NCI-H2171 treated with DMSO at 0.1 percent for 48 hours (cell line): ENCODE measurements at regions not wholly inside any gene's neighbourhood (a gene's known extent, or its start where the extent isn't known, plus 50 kb on each side); places are given as distances from the start of the nearest gene placed in this dataset.
A peak's percentile ranks its signal among the peaks of the same experiment; 100 is the strongest.
"Not testable (repeated sequence)": the region's sequence is repeated elsewhere in the genome, so short reads cannot be mapped to it uniquely, and the experiment has no call there.

Source experiments
- DNase-seq: peaks from one replicate; lab custom pipeline; 2025; lab: John Stamatoyannopoulos, UW

GRCh38 chr7:50920031-50920635, 137.4 kb upstream of the GRB10 start:
- no peak for DNase-seq

- no peak for DNase-seq
Measured at GRCh38 chr7:50915621-50916020, 132.9 kb upstream of the GRB10 start.

GRCh38 chr7:50914460-50914859, 131.8 kb upstream of the GRB10 start:
- DNase-seq, result no peak

GRCh38 chr7:50908628-50909290, 126.1 kb upstream of the GRB10 start:
- DNase-seq, result no peak

GRCh38 chr7:50898604-50899477, 116.1 kb upstream of the GRB10 start:
- peak; percentile 14 for DNase-seq

- not testable (repeated sequence) for DNase-seq
Measured at GRCh38 chr7:50887061-50887460, 104.4 kb upstream of the GRB10 start.

GRCh38 chr7:50872437-50872836, 89.7 kb upstream of the GRB10 start:
- no peak for DNase-seq

GRCh38 chr7:50869108-50869725, 86.5 kb upstream of the GRB10 start:
- DNase-seq, result no peak

GRCh38 chr7:50868426-50869100, 85.9 kb upstream of the GRB10 start:
- DNase-seq, result no peak

- DNase-seq, result no peak
Measured at GRCh38 chr7:50867034-50867356, 84.3 kb upstream of the GRB10 start.

GRCh38 chr7:50866343-50867033, 83.8 kb upstream of the GRB10 start:
- no peak for DNase-seq

- DNase-seq, result no peak
Measured at GRCh38 chr7:50865450-50865849, 82.8 kb upstream of the GRB10 start.

GRCh38 chr7:50864694-50865093, 82.0 kb upstream of the GRB10 start:
- no peak for DNase-seq

- no peak for DNase-seq
Measured at GRCh38 chr7:50863053-50863452, 80.4 kb upstream of the GRB10 start.

GRCh38 chr7:50862302-50862701, 79.6 kb upstream of the GRB10 start:
- DNase-seq, result no peak

- DNase-seq, result no peak
Measured at GRCh38 chr7:50860598-50860997, 77.9 kb upstream of the GRB10 start.

GRCh38 chr7:50860174-50860573, 77.5 kb upstream of the GRB10 start:
- DNase-seq, result no peak

- DNase-seq, result no peak
Measured at GRCh38 chr7:50858528-50859245, 76.0 kb upstream of the GRB10 start.

- DNase-seq, result peak; percentile 66
Measured at GRCh38 chr7:50857804-50858489, 75.3 kb upstream of the GRB10 start.

GRCh38 chr7:50856806-50857205, 74.1 kb upstream of the GRB10 start:
- DNase-seq, result no peak
